Skin epidermis (tissue), 12 donors: ENCODE measurements at regions not wholly inside any gene's neighbourhood (a gene's known extent, or its start where the extent isn't known, plus 50 kb on each side); places are given as distances from the start of the nearest gene placed in this dataset.
"Not testable (repeated sequence)": the region's sequence is repeated elsewhere in the genome, so short reads cannot be mapped to it uniquely, and the experiment has no call there.

Experiments
- H3K27ac ChIP-seq, 21 experiments: fragments of 200-600 bp; sonication (generic) in 11 of 21; one replicate each; pipeline ENCODE4 v1.5.0; 2020; ENCODE audit warnings: mild to moderate bottlenecking in 3 of 21, inconsistent platforms in 2 of 21, moderate library complexity in 2 of 21
- H3K4me3 ChIP-seq, 7 experiments: fragments of 200-600 bp; sonication (generic) in 2 of 7; one replicate each; pipeline ENCODE4 v1.5.0; 2020; ENCODE audit warnings: inconsistent platforms in 2 of 7, mild to moderate bottlenecking in 2 of 7, moderate library complexity in 1 of 7

DNA sequence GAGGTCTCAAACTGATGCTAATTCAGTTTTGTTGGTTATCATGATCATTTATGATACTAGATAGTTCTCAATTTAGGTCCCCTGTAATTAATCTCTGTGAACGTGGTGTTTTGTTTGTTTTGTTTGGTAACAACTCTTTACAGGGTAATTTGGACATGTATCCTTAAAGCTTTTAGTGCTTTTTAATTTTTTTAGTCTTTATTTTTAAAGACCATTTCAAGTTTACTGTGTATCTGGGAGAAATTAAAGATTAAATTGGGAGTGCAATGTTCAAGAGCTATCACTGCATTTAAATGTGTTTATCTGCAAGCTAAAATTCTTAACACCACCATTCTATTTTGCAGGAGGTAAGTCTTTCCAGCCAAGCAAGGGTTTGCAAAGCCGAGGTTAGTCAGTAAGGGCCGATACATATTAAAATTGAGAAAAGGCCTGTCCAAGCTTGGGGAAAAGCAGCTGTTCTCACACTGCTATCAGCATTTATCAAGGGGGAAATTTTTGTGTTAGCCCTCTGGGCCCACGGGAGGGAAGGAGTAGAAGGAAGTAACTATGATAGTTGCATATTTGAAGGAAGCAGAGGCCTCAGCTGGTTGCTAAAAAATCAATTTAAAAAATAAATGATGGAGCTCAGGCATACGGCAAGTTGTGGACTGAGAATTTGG is 59.3 kb upstream of the ZNF217 start:
- Histone ChIP-seq H3K27ac (peak overlapping the region in 20 of 21 experiments; percentile 7 to 82 (median 48)), H3K4me3 (no peak overlapping the region)

DNA sequence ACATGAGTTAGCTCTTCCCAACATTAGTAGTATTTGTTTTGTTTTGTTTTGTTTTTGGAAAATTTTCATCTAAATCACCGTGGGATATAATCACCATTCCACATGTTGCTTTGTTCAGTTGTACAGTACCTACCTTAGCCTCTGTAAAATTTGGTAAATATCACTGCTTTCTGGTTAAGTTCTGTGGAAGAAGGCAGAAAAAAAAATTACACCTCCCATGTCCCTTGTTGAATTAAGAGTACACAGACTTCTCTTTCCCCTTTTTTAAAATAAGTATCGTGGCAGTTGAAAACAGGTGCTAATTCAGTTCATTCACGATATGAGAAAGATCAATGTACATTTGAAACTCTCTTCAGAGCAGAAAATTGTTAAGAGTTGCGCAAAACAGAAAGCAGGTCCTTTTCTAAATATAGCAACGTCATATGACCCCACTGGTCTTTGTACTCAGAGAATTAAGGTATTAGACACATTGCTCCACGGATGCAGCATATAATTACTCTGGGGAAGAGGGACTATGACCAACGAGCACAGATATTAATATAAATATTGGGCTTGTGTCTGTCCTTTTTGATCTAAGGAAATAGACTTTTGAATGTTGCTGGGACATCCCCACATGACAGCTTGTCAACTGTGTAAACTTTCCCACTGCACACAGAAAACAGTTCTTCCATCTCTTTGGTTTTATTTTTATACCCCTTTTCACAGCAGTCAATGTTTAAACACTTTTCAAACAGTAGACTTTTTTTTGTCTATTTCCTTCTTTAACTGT is 58.6 kb upstream of the ZNF217 start:
- Histone ChIP-seq H3K27ac (peak overlapping the region in 18 of 21 experiments; percentile 9 to 82 (median 48)), H3K4me3 (no peak overlapping the region)

DNA sequence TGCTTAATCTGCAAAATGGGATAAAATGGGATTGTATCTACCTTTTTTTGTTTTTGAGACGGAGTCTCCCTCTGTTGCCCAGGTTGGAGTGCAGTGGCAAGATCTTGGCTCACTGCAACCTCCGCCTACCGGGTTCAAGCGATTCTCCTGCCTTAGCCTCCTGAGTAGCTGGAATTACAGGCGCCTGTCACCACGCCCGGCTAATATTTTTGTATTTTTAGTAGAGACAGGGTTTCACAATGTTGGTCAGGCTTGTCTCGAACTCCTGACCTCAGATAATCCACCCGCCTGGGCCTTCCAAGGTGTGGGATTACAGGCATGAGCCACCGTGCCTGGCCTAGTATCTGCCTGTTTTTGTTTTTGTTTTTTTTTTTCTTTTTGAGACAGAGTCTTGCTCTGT is 55.9 kb upstream of the ZNF217 start:
- not testable (repeated sequence) for H3K4me3 ChIP-seq, H3K27ac ChIP-seq

DNA sequence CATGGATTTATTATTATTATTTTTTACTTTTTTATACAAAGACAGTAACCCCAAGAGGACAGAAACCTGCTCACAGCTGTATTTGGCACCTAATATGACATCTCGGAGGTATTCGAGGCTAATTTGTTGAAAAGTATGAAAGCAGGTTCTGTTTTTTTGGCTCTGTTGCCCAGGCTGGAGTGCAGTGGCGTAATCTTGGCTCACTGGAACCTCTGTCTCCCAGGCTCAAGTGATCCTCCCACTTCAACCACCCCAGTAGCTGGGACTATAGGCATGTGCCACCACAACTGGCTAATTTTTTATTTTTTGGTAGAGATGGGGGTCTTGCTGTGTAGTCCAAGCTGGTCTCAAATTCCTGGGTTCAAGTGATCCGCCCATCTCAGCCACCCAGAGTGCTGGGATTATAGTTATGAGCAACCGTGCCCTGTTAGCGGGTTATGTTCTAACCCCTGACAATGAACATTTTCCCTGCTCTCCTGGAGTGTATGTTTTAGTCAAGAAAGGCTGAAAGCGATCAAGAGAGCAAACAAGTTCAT is 53.7 kb upstream of the ZNF217 start:
- Histone ChIP-seq H3K27ac (no peak overlapping the region), H3K4me3 (no peak overlapping the region)

DNA sequence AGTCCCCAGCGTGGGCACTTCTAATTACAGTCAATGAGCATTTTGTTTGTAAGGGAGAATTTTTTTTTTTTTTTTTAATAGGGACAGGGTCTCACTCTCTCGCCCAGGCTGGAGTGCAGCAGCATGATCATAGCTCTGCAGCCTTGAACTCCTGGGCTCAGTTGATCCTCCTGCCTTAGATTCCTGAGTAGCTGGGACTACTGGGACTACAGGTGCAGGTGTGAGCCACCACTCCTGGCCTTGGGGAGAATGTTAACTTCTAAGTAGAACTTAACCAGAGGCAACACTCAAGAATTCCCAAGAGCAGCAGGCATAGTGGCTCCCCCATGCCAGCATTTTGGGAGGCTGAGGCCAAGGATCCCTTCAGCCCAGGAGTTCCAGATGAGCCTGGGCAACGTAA is 52.9 kb upstream of the ZNF217 start:
- Histone ChIP-seq H3K4me3 (no peak overlapping the region), H3K27ac (no peak overlapping the region)

DNA sequence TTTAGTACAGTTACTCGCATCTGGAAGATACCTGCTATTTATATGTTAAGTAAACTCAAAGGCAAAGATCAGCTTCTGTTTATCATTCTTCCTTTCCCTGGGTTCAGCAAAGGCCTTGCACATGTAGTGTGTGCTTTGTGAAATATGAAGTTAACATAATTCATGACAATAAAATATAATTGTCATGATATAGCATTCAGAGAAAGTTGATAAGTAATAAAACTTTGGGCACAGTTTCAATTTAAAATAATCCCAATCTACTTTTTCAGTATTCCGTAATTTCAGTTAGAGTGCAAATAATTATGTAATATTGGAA is 51.9 kb upstream of the ZNF217 start:
- no peak overlapping the region for H3K27ac ChIP-seq
- H3K4me3 ChIP-seq = no peak overlapping the region

DNA sequence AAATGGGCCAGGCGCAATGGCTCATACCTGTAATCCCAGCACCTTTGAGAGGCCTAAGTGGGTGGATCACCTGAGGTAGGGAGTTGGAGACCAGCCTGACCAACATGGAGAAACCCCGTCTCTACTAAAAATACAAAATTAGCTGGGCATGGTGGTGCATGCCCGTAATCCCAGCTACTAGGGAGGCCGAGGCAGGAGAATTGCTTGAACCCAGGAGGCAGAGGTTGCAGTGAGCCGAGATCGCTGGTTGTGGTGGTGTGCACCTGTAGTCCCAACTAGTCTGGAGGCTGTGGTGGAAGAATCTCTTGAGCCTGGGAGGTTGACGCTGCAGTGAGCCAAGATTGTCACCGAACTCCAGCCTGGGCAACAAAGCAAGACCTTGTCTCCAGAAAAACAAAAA is 50.5 kb upstream of the ZNF217 start:
- peak overlapping the region in 14 of 21 experiments; percentile 47 to 97 (median 85) for H3K27ac ChIP-seq
- H3K4me3 ChIP-seq = not testable (repeated sequence)
